GM18507 (cell line): ENCODE measurements at regions not wholly inside any gene's neighbourhood (a gene's known extent, or its start where the extent isn't known, plus 50 kb on each side); places are given as distances from the start of the nearest gene placed in this dataset.

Experiments
- DNase-seq: peaks from one replicate; pipeline ENCODE4 v3.0.0; 2011; ENCODE audit warnings: low read depth; ENCODE audit not compliant: insufficient read length; ENCODE audit errors: extremely low spot score
- FAIRE-seq: peaks from 2 replicates; lab custom pipeline; 2011; peaks lifted over from hg19 to GRCh38; lab: Jason Lieb, UNC

DNA sequence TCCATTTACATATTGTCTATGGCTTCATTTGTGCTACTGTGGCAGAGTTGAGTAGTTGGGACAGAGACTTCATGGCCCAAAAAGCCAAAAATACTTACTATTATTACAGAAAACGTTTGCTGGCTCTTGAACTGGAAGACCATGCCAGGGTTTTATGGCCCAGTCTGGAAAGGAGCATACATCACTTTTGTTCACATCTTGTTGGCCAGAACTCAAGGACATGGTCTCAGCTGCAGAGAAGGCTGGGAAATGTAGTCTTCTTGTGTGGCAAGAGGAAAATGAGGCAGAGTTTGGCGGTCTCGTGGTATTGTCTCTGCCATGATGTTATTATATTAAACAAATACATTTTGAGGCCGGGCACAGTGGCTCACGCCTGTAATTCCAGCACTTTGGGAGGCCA lies 509.6 kb downstream of the MED13L start:
- no peak for FAIRE-seq
- DNase-seq: no peak

DNA sequence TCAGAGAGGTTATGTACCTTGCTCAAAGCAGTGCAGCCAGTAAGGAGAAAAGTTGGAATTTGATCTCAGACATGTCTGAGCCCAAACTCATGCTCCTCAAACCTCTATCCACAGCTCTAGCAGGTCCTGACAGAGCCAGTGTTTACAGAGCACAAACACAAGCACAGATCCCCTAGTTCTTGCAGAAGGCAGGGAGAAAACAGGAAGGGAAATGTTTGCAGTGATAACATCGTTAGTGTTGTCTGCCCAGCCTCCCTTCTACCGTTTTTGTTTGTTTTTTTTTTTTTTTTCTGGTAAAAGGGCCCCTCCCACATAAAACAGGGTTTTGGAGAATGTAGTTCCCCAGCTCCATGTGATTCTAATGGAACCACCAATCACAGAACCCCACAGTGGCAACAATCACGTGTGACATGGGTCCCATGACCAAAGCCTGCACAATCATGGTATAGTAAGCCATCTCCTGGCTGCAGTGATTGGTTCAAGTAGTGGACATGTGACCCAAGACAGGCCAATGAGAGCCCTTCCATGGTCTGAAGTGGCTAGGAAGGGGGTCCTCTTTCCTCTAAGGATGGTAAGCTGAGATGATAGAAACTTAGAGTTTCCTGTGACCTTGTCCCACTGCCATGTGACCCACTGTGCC lies 513.4 kb downstream of the MED13L start:
- DNase-seq (no peak), FAIRE-seq (no peak)

DNA sequence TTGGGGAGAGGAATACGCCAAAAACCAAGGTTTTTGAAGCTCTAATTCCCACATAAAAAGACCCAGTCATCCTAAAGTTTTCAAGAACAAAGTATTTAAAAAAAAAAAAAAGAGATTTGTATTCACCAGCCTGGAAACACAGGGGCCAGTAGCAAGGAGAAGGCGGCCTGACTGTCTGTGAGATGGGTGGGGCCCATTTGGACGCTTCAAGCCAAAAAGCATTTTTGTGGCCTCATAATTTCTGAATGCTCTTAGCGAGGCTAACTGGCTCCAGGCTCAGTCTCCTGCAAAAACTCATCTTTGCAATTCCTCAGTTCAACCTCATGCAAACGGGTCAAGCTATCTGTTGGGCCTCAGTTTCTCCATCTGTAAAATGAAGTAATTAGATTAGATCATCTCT lies 514.1 kb downstream of the MED13L start:
- DNase-seq: no peak
- no peak for FAIRE-seq

DNA sequence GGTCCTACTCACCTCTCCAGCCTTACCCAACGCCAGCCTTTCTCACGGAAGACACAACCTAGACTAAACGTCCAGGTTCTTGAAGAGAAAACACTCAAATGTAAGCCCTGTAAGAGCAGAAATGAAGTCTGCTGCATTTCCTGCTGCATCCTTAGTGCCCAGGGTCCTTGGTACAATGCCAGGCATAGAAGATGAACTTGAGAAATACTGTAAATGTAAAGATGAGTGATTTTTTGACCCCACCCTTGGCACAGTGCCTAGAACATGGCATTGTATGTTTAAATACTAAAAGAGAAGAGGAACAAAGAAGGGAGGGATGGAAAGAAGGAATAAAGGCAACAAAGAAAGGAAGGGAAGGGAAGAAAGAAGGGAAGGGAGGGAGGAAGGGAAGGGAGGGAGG lies 514.6 kb downstream of the MED13L start:
- FAIRE-seq (no peak), DNase-seq (no peak)

DNA sequence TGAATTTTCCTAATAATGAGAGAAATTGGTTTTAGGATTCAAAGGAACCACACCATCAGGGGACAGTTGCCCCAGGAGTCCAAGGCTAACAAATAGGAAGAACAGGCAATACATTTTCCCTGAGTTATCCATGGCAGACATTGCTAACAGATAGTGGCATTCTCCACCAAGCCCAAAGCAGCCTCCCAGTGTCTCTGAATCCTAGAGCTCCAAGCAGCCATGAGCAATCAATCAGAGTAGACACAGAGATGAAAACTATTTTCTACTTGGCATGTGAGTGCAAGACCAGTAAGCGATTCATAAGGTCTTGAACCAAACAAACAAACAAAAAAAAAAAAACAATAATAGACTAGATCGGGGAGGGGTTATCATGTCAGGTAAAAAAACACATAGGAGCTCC lies 515.7 kb downstream of the MED13L start:
- DNase-seq (no peak), FAIRE-seq (no peak)

DNA sequence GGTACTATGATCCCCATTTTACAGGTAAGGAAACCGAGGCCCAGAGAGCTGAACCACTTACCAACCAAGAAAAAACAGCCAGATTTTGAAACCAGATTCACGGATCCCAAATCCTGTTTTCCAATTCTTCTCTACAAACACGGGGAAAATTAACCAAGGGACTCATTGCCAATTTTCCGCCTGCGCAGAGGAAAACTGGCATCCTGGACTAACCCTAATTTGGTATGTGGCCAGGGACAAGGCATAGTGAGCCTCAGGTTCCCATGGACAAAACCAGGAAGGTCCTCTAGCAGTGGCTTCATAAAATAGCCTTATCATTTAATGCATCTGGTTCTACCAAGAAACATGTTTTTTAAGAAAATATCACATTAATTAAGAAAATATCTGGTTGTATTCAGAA lies 517.3 kb downstream of the MED13L start:
- DNase-seq (no peak), FAIRE-seq (no peak)

DNA sequence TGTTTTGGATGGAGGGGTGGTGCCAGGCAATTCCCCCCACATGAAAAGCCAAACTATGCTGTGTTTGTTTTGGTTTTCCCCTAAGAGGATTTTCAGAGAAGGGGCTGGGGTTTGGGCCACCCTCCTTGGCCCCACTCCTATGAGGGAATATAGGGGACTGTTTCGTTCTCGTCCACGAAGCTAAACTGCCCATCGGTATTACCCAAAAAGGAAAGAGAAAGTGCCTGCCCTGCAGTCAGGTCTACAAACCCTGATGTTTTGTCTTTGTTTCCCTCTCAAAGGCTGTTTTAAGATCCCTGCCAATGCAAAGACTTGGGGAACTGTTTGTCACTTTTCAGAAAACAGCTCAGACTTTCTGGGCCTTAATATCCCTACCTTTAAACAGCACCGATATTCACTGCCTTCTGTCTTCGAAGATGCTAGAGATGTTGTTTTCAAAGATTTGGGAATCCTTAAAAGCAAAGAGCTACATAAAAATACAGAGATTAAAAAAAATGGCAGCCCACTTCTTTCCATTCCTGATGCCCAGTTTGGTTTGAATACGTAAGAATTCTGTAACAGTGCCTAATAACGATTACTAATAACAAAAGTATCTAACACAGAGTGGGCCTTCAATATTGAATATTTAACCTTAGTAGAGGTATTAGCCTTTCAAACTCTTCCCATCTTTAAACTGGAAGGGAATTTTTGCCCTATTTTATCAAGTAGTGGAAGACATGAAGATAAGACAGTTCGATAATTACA lies 518.4 kb downstream of the MED13L start:
- DNase-seq: no peak
- FAIRE-seq: no peak

DNA sequence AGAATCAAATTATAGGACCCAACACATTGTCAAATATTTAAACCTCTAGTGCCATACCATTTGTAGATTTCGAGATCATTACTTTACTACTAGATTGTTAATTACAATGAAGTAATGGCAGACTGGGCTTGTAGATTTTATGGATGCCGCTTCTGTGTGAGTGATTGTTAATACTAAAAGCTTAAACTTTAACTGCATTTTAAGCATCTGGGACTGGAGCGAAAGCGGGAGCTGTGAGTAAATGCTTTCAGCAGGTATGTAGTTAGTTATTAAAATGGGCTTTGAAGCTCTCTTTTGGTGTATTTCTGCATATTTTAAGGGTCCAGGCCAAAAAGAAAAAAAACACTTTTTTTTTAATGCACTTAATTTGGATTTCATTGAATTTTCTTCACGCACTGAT lies 519.3 kb downstream of the MED13L start:
- FAIRE-seq (no peak), DNase-seq (no peak)

DNA sequence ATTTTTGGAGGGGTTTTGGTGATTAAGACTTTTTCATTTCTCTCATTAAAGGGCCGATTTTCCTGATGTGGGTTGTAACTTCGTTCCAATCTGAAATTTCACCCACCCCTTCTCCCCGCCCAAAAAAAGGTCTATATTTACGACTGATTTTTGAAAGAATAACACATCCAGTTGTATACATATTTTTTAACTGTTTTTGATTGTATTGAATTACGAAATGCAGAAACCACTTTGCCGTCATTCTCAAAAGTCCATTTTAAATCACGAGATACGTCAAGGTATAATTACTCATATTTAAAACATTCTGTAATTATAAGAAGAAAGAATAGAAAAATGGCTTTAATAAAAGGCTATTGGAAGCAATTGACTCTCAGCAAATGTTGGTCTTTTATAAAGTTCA lies 520.7 kb downstream of the MED13L start:
- DNase-seq (no peak), FAIRE-seq (no peak)

- DNase-seq: no peak
- FAIRE-seq: no peak
Observed at GRCh38 chr12:115756271-115756670, 521.2 kb downstream of the MED13L start.

- DNase-seq (no peak), FAIRE-seq (no peak)
Observed at GRCh38 chr12:115755725-115756085, 521.8 kb downstream of the MED13L start.

- DNase-seq (no peak), FAIRE-seq (no peak)
Observed at GRCh38 chr12:115755061-115755724, 522.3 kb downstream of the MED13L start.

- FAIRE-seq: peak; percentile 44
- no peak for DNase-seq
Observed at GRCh38 chr12:115752913-115753726, 524.4 kb downstream of the MED13L start.

GRCh38 chr12:115752156-115752555 lies 525.3 kb downstream of the MED13L start:
- DNase-seq (no peak), FAIRE-seq (no peak)

GRCh38 chr12:115750340-115750739 lies 527.2 kb downstream of the MED13L start:
- DNase-seq (no peak), FAIRE-seq (no peak)

GRCh38 chr12:115749071-115749841 lies 528.2 kb downstream of the MED13L start:
- FAIRE-seq (no peak), DNase-seq (no peak)

GRCh38 chr12:115740586-115741155 lies 536.8 kb downstream of the MED13L start:
- FAIRE-seq: no peak
- no peak for DNase-seq

DNA sequence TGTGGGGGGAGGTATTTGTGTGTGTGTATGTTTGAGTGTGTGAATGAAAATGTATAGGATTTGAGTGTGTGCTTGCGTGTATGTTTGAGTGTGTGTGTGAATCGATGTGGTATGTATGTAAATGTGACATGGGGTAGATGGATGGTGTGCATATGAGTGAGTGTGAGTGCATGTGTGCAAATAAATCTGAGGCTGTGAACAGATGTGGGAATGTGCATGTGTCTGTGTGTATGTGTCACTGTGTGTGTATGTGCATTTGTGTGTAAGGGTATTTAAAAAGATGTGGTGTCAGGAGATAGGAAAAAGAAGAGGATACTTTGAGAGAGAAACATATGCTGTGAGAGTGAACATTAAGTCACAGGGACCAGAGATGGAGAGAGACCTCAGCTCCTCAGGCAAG lies 539.6 kb downstream of the MED13L start:
- no peak for DNase-seq
- no peak for FAIRE-seq

DNA sequence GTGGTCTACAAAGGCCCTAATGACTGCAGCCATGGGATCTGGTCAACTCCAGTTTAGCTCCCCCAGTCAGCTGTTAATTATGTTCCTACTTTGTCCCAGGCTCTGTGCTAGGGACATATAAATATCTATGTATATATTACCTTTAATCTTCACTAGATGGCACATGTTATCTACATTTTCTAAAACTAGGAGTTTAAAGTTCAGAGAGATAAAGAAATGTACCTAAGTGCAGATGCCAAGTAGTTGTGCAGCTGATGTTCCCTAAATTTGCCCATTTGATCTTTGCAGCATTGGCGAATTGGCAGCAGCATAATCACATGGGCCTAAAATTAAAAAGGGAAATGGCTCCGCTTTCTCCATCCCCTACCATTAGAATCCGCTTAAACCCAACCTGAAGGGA lies 541.1 kb downstream of the MED13L start:
- no peak for FAIRE-seq

More for the DNA sequence above, 541.1 kb downstream of the MED13L start:
- DNase-seq: no peak
